SK-N-SH (cell line): ENCODE measurements at regions not wholly inside any gene's neighbourhood (a gene's known extent, or its start where the extent isn't known, plus 50 kb on each side); places are given as distances from the start of the nearest gene placed in this dataset.

ENCODE experiments used
- EZH2phosphoT487 ChIP-seq: fragments of 200-600 bp; sonication (generic); IDR thresholded peaks from 2 replicates; pipeline ENCODE4 v1.6.1; 2017; ENCODE audit warnings: low read depth, mixed run types, mild to moderate bottlenecking, antibody characterized with exemption, moderate library complexity, borderline replicate concordance
- FOSL2 ChIP-seq: IDR thresholded peaks from 2 replicates; pipeline ENCODE4 v1.4.0; 2012; ENCODE audit warnings: low read depth, mild to moderate bottlenecking, moderate library complexity, borderline replicate concordance
- GATA2 ChIP-seq: sonication (generic); formaldehyde crosslinking; IDR thresholded peaks from 2 replicates; pipeline ENCODE4 v1.5.0; 2020; ENCODE audit warnings: mild to moderate bottlenecking, missing genetic modification reagents
- RAD21 ChIP-seq: IDR thresholded peaks from 2 replicates; pipeline ENCODE4 v1.6.1; 2012; ENCODE audit warnings: mild to moderate bottlenecking, low read length
- RCOR1 ChIP-seq: fragments of 150-350 bp; IDR thresholded peaks from 2 replicates; pipeline ENCODE4 v1.6.1; 2017; ENCODE audit warnings: antibody characterized with exemption, low read length
- RFX5 ChIP-seq: IDR thresholded peaks from 2 replicates; pipeline ENCODE4 v1.6.1; 2012; ENCODE audit warnings: mild to moderate bottlenecking, improper control_type of control experiment, low read length
- TAF1 ChIP-seq: IDR thresholded peaks from 2 replicates; pipeline ENCODE4 v1.6.1; 2012; ENCODE audit warnings: low read depth, mild to moderate bottlenecking, low read length, moderate library complexity, borderline replicate concordance
- TF ChIP-seq, protein P1 (sequence below): fragments of 150-350 bp; IDR thresholded peaks from 2 replicates; pipeline ENCODE4 v1.6.1; 2017; ENCODE audit warnings: antibody characterized with exemption, low read length, low read depth, borderline replicate concordance
- TF ChIP-seq, protein P2 (sequence below): fragments of 200-600 bp; sonication (generic); IDR thresholded peaks from 2 replicates; pipeline ENCODE4 v1.6.1; 2017; ENCODE audit warnings: antibody characterized with exemption, mild to moderate bottlenecking, moderate library complexity

- no peak for TF ChIP-seq RFX5
- TF ChIP-seq, protein P1, sequence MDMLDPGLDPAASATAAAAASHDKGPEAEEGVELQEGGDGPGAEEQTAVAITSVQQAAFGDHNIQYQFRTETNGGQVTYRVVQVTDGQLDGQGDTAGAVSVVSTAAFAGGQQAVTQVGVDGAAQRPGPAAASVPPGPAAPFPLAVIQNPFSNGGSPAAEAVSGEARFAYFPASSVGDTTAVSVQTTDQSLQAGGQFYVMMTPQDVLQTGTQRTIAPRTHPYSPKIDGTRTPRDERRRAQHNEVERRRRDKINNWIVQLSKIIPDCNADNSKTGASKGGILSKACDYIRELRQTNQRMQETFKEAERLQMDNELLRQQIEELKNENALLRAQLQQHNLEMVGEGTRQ = no peak
- TF ChIP-seq, protein P2, sequence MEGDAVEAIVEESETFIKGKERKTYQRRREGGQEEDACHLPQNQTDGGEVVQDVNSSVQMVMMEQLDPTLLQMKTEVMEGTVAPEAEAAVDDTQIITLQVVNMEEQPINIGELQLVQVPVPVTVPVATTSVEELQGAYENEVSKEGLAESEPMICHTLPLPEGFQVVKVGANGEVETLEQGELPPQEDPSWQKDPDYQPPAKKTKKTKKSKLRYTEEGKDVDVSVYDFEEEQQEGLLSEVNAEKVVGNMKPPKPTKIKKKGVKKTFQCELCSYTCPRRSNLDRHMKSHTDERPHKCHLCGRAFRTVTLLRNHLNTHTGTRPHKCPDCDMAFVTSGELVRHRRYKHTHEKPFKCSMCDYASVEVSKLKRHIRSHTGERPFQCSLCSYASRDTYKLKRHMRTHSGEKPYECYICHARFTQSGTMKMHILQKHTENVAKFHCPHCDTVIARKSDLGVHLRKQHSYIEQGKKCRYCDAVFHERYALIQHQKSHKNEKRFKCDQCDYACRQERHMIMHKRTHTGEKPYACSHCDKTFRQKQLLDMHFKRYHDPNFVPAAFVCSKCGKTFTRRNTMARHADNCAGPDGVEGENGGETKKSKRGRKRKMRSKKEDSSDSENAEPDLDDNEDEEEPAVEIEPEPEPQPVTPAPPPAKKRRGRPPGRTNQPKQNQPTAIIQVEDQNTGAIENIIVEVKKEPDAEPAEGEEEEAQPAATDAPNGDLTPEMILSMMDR = no peak
- no peak for TF ChIP-seq FOSL2
- TF ChIP-seq GATA2 (CRISPR knock-in tag) = no peak
- TF ChIP-seq RAD21 = no peak
- no peak for TF ChIP-seq TAF1
- no peak for TF ChIP-seq EZH2phosphoT487
- TF ChIP-seq RCOR1 = no peak
These were observed 494.6 kb upstream of the ADGRL4 start for GRCh38 chr1:79501153-79501552.
